IMR-90 (cell line): ENCODE measurements at regions not wholly inside any gene's neighbourhood (a gene's known extent, or its start where the extent isn't known, plus 50 kb on each side); places are given as distances from the start of the nearest gene placed in this dataset.

ENCODE experiments used
- ATAC-seq: fragments of 200-7000 bp; cut with Tn5 transposase; 2 replicates; pipeline ENCODE4 v1.9.1; 2020; ENCODE audit warnings: low read depth, mild to moderate bottlenecking, moderate library complexity
- BruUV-seq: library from RNA; stranded (reverse); fragments of 400-500 nt; replicated peaks from 2 replicates; lab custom pipeline; 2021; lab: Mats Ljungman, UMichigan
- CTCF ChIA-PET: fragments of 300-600 bp; formaldehyde crosslinking; extraction: SDS; loops from one replicate; lab custom pipeline; 2021; ENCODE audit warnings: antibody characterized with exemption; lab: Yijun Ruan, JAX
- POLR2A ChIA-PET: fragments of 300-600 bp; sonication (Branson Sonifier 250); formaldehyde crosslinking; loops from one replicate; lab custom pipeline; 2022; ENCODE audit warnings: antibody characterized with exemption; ENCODE audit not compliant: unreplicated experiment; lab: Charles Lee
- DNase-seq: peaks from one replicate; pipeline ENCODE4 v3.0.0; 2013
- H2AFZ ChIP-seq: replicated peaks from 2 replicates; pipeline ENCODE3; 2013; ENCODE audit warnings: low read length, mild to moderate bottlenecking; ENCODE audit not compliant: poor library complexity
- H2AK5ac ChIP-seq: 2 replicates; pipeline ENCODE4 v1.6.1; 2013; ENCODE audit warnings: low read depth, low read length, inconsistent platforms
- H2AK9ac ChIP-seq: replicated peaks from 2 replicates; pipeline ENCODE3; 2013; ENCODE audit warnings: mild to moderate bottlenecking, low read depth, low read length, moderate library complexity; ENCODE audit not compliant: poor library complexity
- H2BK120ac ChIP-seq: 2 replicates; pipeline ENCODE4 v1.6.1; 2013; ENCODE audit warnings: low read depth, low read length, inconsistent platforms
- H2BK15ac ChIP-seq: 3 replicates; pipeline ENCODE4 v1.6.1; 2013; ENCODE audit warnings: low read depth, low read length, inconsistent platforms
- H2BK20ac ChIP-seq: 2 replicates; pipeline ENCODE4 v1.6.1; 2013; ENCODE audit warnings: low read depth, mild to moderate bottlenecking, inconsistent platforms, low read length, moderate library complexity
- H2BK5ac ChIP-seq: 2 replicates; pipeline ENCODE4 v1.6.1; 2013; ENCODE audit warnings: mild to moderate bottlenecking, low read depth, low read length, inconsistent platforms; ENCODE audit not compliant: poor library complexity, severe bottlenecking
- H3K14ac ChIP-seq: replicated peaks from 2 replicates; pipeline ENCODE4 v1.6.1; 2013; ENCODE audit warnings: low read depth, low read length, inconsistent platforms
- H3K18ac ChIP-seq: 2 replicates; pipeline ENCODE4 v1.6.1; 2013; ENCODE audit warnings: low read depth, low read length, control low read depth
- H3K23ac ChIP-seq: 2 replicates; pipeline ENCODE4 v1.6.1; 2013; ENCODE audit warnings: low read depth, low read length, inconsistent platforms
- H3K27ac ChIP-seq: 2 replicates; pipeline ENCODE4 v1.5.1; 2013; ENCODE audit warnings: mild to moderate bottlenecking, control low read depth, low read length; ENCODE audit not compliant: insufficient read depth
- H3K27me3 ChIP-seq: 2 replicates; pipeline ENCODE4 v1.6.1; 2013; ENCODE audit warnings: low read length; ENCODE audit not compliant: control insufficient read depth, insufficient read depth
- H3K36me3 ChIP-seq: 2 replicates; pipeline ENCODE4 v1.6.1; 2013; ENCODE audit warnings: low read length, mixed read lengths; ENCODE audit not compliant: control insufficient read depth, insufficient read depth
- H3K4ac ChIP-seq: 2 replicates; pipeline ENCODE4 v1.6.1; 2013; ENCODE audit warnings: low read depth, low read length, inconsistent platforms
- H3K4me1 ChIP-seq: 2 replicates; pipeline ENCODE4 v1.6.1; 2013; ENCODE audit warnings: low read length, mixed read lengths; ENCODE audit not compliant: control insufficient read depth, insufficient read depth
- H3K4me2 ChIP-seq: 2 replicates; pipeline ENCODE4 v1.6.1; 2013; ENCODE audit warnings: low read depth, mild to moderate bottlenecking, control low read depth, low read length, moderate library complexity
- H3K4me3 ChIP-seq: 2 replicates; pipeline ENCODE4 v1.5.1; 2013; ENCODE audit warnings: low read depth, mild to moderate bottlenecking, control low read depth, low read length, moderate library complexity; ENCODE audit not compliant: insufficient read depth
- H3K56ac ChIP-seq: 2 replicates; pipeline ENCODE4 v1.6.1; 2013; ENCODE audit warnings: low read length, inconsistent platforms; ENCODE audit not compliant: insufficient read depth; ENCODE audit errors: extremely low read depth
- H3K79me1 ChIP-seq, 2 experiments: 2 replicates each; pipeline ENCODE4 v1.6.1; 2013; ENCODE audit warnings: low read length in 2 of 2, inconsistent platforms in 1 of 2, low read depth in 1 of 2
- H3K9ac ChIP-seq: 2 replicates; pipeline ENCODE4 v1.6.1; 2013; ENCODE audit warnings: low read depth, low read length, control low read depth
- H3K9me1 ChIP-seq: 2 replicates; pipeline ENCODE4 v1.6.1; 2013; ENCODE audit warnings: low read length, inconsistent platforms; ENCODE audit not compliant: insufficient read depth
- H3K9me3 ChIP-seq: 2 replicates; pipeline ENCODE4 v1.6.1; 2013; ENCODE audit warnings: low read length; ENCODE audit not compliant: control insufficient read depth, insufficient read depth
- H4K20me1 ChIP-seq: 2 replicates; pipeline ENCODE4 v1.6.1; 2013; ENCODE audit warnings: low read length, inconsistent platforms; ENCODE audit not compliant: insufficient read depth
- H4K5ac ChIP-seq: 2 replicates; pipeline ENCODE4 v1.6.1; 2013; ENCODE audit warnings: mild to moderate bottlenecking, low read depth, low read length, control low read depth
- H4K8ac ChIP-seq, 2 experiments: 2 replicates each; pipeline ENCODE4 v1.6.1; 2013; ENCODE audit warnings: low read depth in 2 of 2, low read length in 2 of 2, control low read depth in 1 of 2, inconsistent platforms in 1 of 2
- H4K91ac ChIP-seq: 2 replicates; pipeline ENCODE4 v1.6.1; 2013; ENCODE audit warnings: low read depth, low read length, inconsistent platforms; ENCODE audit not compliant: insufficient read depth
- BHLHE40 ChIP-seq: fragments of 150-350 bp; IDR thresholded peaks from 2 replicates; pipeline ENCODE4 v1.6.1; 2016; ENCODE audit warnings: mild to moderate bottlenecking, low read depth, low read length
- CEBPB ChIP-seq: IDR thresholded peaks from 2 replicates; pipeline ENCODE4 v1.6.1; 2012; ENCODE audit warnings: low read depth, low read length, improper control_type of control experiment
- CHD1 ChIP-seq: IDR thresholded peaks from 2 replicates; pipeline ENCODE4 v1.6.1; 2012; ENCODE audit warnings: low read depth, low read length, improper control_type of control experiment
- FOS ChIP-seq: fragments of 150-350 bp; IDR thresholded peaks from 2 replicates; pipeline ENCODE4 v1.6.1; 2016; ENCODE audit warnings: low read depth, low read length
- MAFK ChIP-seq: IDR thresholded peaks from 2 replicates; pipeline ENCODE4 v1.6.1; 2012; ENCODE audit warnings: low read depth, low read length, improper control_type of control experiment
- MAZ ChIP-seq: IDR thresholded peaks from 2 replicates; pipeline ENCODE4 v1.6.1; 2012; ENCODE audit warnings: low read depth, mild to moderate bottlenecking, low read length, improper control_type of control experiment, moderate library complexity, borderline replicate concordance
- MXI1 ChIP-seq: IDR thresholded peaks from 2 replicates; pipeline ENCODE4 v1.6.1; 2012; ENCODE audit warnings: low read depth, mild to moderate bottlenecking, low read length, moderate library complexity, borderline replicate concordance
- NFE2L2 ChIP-seq: fragments of 150-350 bp; IDR thresholded peaks from 2 replicates; pipeline ENCODE4 v1.6.1; 2016; ENCODE audit warnings: low read depth, mild to moderate bottlenecking, low read length
- POLR2A ChIP-seq: IDR thresholded peaks from 2 replicates; pipeline ENCODE4 v1.6.1; 2012; ENCODE audit warnings: mild to moderate bottlenecking, low read depth, low read length
- RAD21 ChIP-seq: IDR thresholded peaks from 2 replicates; pipeline ENCODE4 v1.6.1; 2012; ENCODE audit warnings: low read length, improper control_type of control experiment
- RCOR1 ChIP-seq: IDR thresholded peaks from 2 replicates; pipeline ENCODE4 v1.6.1; 2012; ENCODE audit warnings: mild to moderate bottlenecking, low read length, improper control_type of control experiment; ENCODE audit not compliant: insufficient replicate concordance
- RFX5 ChIP-seq: IDR thresholded peaks from 2 replicates; pipeline ENCODE4 v1.8.0; 2012; ENCODE audit warnings: low read depth, mild to moderate bottlenecking, low read length, moderate library complexity
- SMC3 ChIP-seq: fragments of 150-350 bp; IDR thresholded peaks from 2 replicates; pipeline ENCODE4 v1.6.1; 2016; ENCODE audit warnings: low read depth, mild to moderate bottlenecking, antibody characterized with exemption, low read length, moderate library complexity
- WGBS, 2 experiments: methylation state at CpG; one replicate each; pipeline versions ENCODE4 v1.1.5 to v1.1.7; 2013; ENCODE audit warnings: missing lambda C conversion rate in 2 of 2; ENCODE audit not compliant: insufficient read length in 1 of 2; ENCODE audit errors: extremely low coverage in 2 of 2; 5-methylcytosine and 5-hydroxymethylcytosine counted together
- dilution Hi-C: fragments of 300-500 bp; cut with HindIII; formaldehyde crosslinking; loops from one replicate; pipeline ENCODE4 v1.14.3; 2018; ENCODE audit warnings: low sequenced_read_pairs; ENCODE audit not compliant: unreplicated experiment
- in situ Hi-C: fragments of 300-500 bp; cut with MboI; formaldehyde crosslinking; loops from 3 replicates; pipeline ENCODE4 v1.14.3; 2019; ENCODE audit warnings: low sequenced_read_pairs, inconsistent platforms, mixed read lengths
- intact Hi-C: fragments of 100-400 bp; cut with micrococcal nuclease; formaldehyde crosslinking; loops from 2 replicates; pipeline ENCODE4 v1.10.0; 2022
- TF ChIP-seq, protein P1 (sequence below): conservative IDR thresholded peaks from 2 replicates; pipeline ENCODE4 v1.5.1; 2012; ENCODE audit warnings: mild to moderate bottlenecking, low read depth, low read length, improper control_type of control experiment
- TF ChIP-seq, protein P2 (sequence below): fragments of 150-350 bp; IDR thresholded peaks from 2 replicates; pipeline ENCODE4 v1.6.1; 2016; ENCODE audit warnings: low read depth, mild to moderate bottlenecking, low read length, moderate library complexity, borderline replicate concordance
- TF ChIP-seq, protein P3 (sequence below): fragments of 150-350 bp; IDR thresholded peaks from 2 replicates; pipeline ENCODE4 v1.6.1; 2017; ENCODE audit warnings: mild to moderate bottlenecking, antibody characterized with exemption, low read length, low read depth

- no peaks in the 10 kb centered on the region for H3K36me3 ChIP-seq
- no peak overlapping the region for H2BK5ac ChIP-seq
- ATAC-seq (no peak), DNase-seq (no peak)
- CTCF ChIA-PET = interaction anchor here (1.1 kb wide), 1 partner anchor 21 kb away, joined by 3 read pairs; no protein-coding TSS in a partner anchor
- H3K9me1 ChIP-seq = no peaks in the 10 kb centered on the region
- no peak for TF ChIP-seq CHD1
- no peak for TF ChIP-seq RCOR1
- TF ChIP-seq MAZ = no peak
- no peak for TF ChIP-seq CEBPB
- TF ChIP-seq, protein P1, sequence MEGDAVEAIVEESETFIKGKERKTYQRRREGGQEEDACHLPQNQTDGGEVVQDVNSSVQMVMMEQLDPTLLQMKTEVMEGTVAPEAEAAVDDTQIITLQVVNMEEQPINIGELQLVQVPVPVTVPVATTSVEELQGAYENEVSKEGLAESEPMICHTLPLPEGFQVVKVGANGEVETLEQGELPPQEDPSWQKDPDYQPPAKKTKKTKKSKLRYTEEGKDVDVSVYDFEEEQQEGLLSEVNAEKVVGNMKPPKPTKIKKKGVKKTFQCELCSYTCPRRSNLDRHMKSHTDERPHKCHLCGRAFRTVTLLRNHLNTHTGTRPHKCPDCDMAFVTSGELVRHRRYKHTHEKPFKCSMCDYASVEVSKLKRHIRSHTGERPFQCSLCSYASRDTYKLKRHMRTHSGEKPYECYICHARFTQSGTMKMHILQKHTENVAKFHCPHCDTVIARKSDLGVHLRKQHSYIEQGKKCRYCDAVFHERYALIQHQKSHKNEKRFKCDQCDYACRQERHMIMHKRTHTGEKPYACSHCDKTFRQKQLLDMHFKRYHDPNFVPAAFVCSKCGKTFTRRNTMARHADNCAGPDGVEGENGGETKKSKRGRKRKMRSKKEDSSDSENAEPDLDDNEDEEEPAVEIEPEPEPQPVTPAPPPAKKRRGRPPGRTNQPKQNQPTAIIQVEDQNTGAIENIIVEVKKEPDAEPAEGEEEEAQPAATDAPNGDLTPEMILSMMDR = no peak
- TF ChIP-seq RAD21 = no peak
- TF ChIP-seq POLR2A = no peak
- TF ChIP-seq BHLHE40 = no peak
- TF ChIP-seq NFE2L2 = no peak
- TF ChIP-seq, protein P2, sequence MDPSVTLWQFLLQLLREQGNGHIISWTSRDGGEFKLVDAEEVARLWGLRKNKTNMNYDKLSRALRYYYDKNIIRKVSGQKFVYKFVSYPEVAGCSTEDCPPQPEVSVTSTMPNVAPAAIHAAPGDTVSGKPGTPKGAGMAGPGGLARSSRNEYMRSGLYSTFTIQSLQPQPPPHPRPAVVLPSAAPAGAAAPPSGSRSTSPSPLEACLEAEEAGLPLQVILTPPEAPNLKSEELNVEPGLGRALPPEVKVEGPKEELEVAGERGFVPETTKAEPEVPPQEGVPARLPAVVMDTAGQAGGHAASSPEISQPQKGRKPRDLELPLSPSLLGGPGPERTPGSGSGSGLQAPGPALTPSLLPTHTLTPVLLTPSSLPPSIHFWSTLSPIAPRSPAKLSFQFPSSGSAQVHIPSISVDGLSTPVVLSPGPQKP = no peak
- TF ChIP-seq FOS = no peak
- no peak for TF ChIP-seq MXI1
- TF ChIP-seq MAFK = no peak
- TF ChIP-seq, protein P3, sequence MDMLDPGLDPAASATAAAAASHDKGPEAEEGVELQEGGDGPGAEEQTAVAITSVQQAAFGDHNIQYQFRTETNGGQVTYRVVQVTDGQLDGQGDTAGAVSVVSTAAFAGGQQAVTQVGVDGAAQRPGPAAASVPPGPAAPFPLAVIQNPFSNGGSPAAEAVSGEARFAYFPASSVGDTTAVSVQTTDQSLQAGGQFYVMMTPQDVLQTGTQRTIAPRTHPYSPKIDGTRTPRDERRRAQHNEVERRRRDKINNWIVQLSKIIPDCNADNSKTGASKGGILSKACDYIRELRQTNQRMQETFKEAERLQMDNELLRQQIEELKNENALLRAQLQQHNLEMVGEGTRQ = no peak
- TF ChIP-seq SMC3 = no peak
- no peak for TF ChIP-seq RFX5
- no peak overlapping the region for H3K4me2 ChIP-seq
- no peak overlapping the region for H3K14ac ChIP-seq
- no peaks in the 10 kb centered on the region for H4K20me1 ChIP-seq
- no peak overlapping the region for H2AFZ ChIP-seq
- WGBS, 2 experiments = no CpG with 5 or more reads among the region's 2 CpGs
- 0 out of 2 replicates have a peak, but pooled peaks cover 3% of the 10 kb centered on the region for H3K9me3 ChIP-seq
- H3K4me3 ChIP-seq = no peak overlapping the region
- intact Hi-C loops (no loop called here), in situ Hi-C loops (no loop called here), dilution Hi-C loops (no loop called here)
- no peak overlapping the region for H4K5ac ChIP-seq
- H2BK20ac ChIP-seq = no peak overlapping the region
- no peak overlapping the region for H4K91ac ChIP-seq
- H2AK5ac ChIP-seq = no peak overlapping the region
- no peaks in the 10 kb centered on the region for H3K79me1 ChIP-seq
- H3K18ac ChIP-seq = no peak overlapping the region
- BruUV-seq = no TSS peak
- no peak overlapping the region for H3K4ac ChIP-seq
- POLR2A ChIA-PET = no interaction called here
- no peak overlapping the region for H2BK15ac ChIP-seq
- H3K23ac ChIP-seq = no peak overlapping the region
- no peak overlapping the region for H2AK9ac ChIP-seq
- H3K4me1 ChIP-seq = no peaks in the 10 kb centered on the region
- H2BK120ac ChIP-seq = no peak overlapping the region
- no peak overlapping the region for H3K27ac ChIP-seq
- H4K8ac ChIP-seq = no peak overlapping the region
- no peak overlapping the region for H3K56ac ChIP-seq
- H3K9ac ChIP-seq = no peak overlapping the region
- H3K27me3 ChIP-seq = no peaks in the 10 kb centered on the region
Measured at GRCh38 chr2:8039732-8040131, 642.1 kb upstream of the ID2 start.
